OCI-LY1 (cell line): ENCODE measurements at regions not wholly inside any gene's neighbourhood (a gene's known extent, or its start where the extent isn't known, plus 50 kb on each side); places are given as distances from the start of the nearest gene placed in this dataset.

Experiments
- EZH2 ChIP-seq: fragments of 200-600 bp; sonication (generic), shearing (Covaris generic); IDR thresholded peaks from 2 replicates; pipeline ENCODE4 v1.8.0; 2017; ENCODE audit warnings: borderline replicate concordance, mixed run types, mild to moderate bottlenecking, antibody characterized with exemption, low read length, moderate library complexity, mixed read lengths
- TF ChIP-seq, protein P1 (sequence below): fragments of 200-600 bp; sonication (generic), shearing (Covaris generic); IDR thresholded peaks from 2 replicates; pipeline ENCODE4 v1.5.1; 2017; ENCODE audit warnings: mild to moderate bottlenecking, antibody characterized with exemption, low read length, moderate library complexity, mixed read lengths

DNA sequence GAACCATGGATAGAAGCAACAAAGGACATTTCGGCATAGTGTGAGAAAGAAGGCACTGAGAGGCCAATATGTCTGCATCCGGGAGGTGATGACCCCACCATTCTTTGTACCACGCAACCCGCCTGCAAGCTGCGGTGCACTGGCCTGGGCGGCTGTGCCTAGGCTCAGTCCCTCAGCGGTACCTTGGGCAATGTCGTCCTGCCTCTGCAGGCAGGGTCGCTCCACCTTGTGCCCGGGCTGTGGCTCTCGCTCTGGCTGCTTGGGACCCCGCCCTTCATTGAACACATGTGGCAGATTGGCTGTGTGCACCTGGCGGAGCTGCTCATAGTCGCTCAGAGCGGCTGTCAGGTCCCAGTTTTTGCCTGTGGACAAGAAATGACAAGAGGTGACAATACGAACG, 243.2 kb downstream of the KLF13 start:
- no peak for TF ChIP-seq EZH2
- TF ChIP-seq, protein P1, sequence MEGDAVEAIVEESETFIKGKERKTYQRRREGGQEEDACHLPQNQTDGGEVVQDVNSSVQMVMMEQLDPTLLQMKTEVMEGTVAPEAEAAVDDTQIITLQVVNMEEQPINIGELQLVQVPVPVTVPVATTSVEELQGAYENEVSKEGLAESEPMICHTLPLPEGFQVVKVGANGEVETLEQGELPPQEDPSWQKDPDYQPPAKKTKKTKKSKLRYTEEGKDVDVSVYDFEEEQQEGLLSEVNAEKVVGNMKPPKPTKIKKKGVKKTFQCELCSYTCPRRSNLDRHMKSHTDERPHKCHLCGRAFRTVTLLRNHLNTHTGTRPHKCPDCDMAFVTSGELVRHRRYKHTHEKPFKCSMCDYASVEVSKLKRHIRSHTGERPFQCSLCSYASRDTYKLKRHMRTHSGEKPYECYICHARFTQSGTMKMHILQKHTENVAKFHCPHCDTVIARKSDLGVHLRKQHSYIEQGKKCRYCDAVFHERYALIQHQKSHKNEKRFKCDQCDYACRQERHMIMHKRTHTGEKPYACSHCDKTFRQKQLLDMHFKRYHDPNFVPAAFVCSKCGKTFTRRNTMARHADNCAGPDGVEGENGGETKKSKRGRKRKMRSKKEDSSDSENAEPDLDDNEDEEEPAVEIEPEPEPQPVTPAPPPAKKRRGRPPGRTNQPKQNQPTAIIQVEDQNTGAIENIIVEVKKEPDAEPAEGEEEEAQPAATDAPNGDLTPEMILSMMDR = no peak
